IMR-90 (cell line): ENCODE measurements at regions not wholly inside any gene's neighbourhood (a gene's known extent, or its start where the extent isn't known, plus 50 kb on each side); places are given as distances from the start of the nearest gene placed in this dataset.

Experiments
- ATAC-seq: fragments of 200-7000 bp; cut with Tn5 transposase; 2 replicates; pipeline ENCODE4 v1.9.1; 2020; ENCODE audit warnings: low read depth, mild to moderate bottlenecking, moderate library complexity
- BruUV-seq: library from RNA; stranded (reverse); fragments of 400-500 nt; replicated peaks from 2 replicates; lab custom pipeline; 2021; lab: Mats Ljungman, UMichigan
- CTCF ChIA-PET: fragments of 300-600 bp; formaldehyde crosslinking; extraction: SDS; loops from one replicate; lab custom pipeline; 2021; ENCODE audit warnings: antibody characterized with exemption; lab: Yijun Ruan, JAX
- POLR2A ChIA-PET: fragments of 300-600 bp; sonication (Branson Sonifier 250); formaldehyde crosslinking; loops from one replicate; lab custom pipeline; 2022; ENCODE audit warnings: antibody characterized with exemption; ENCODE audit not compliant: unreplicated experiment; lab: Charles Lee
- DNase-seq: peaks from one replicate; pipeline ENCODE4 v3.0.0; 2013
- H2AFZ ChIP-seq: replicated peaks from 2 replicates; pipeline ENCODE3; 2013; ENCODE audit warnings: low read length, mild to moderate bottlenecking; ENCODE audit not compliant: poor library complexity
- H2AK5ac ChIP-seq: 2 replicates; pipeline ENCODE4 v1.6.1; 2013; ENCODE audit warnings: low read depth, low read length, inconsistent platforms
- H2AK9ac ChIP-seq: replicated peaks from 2 replicates; pipeline ENCODE3; 2013; ENCODE audit warnings: mild to moderate bottlenecking, low read depth, low read length, moderate library complexity; ENCODE audit not compliant: poor library complexity
- H2BK120ac ChIP-seq: 2 replicates; pipeline ENCODE4 v1.6.1; 2013; ENCODE audit warnings: low read depth, low read length, inconsistent platforms
- H2BK15ac ChIP-seq: 3 replicates; pipeline ENCODE4 v1.6.1; 2013; ENCODE audit warnings: low read depth, low read length, inconsistent platforms
- H2BK20ac ChIP-seq: 2 replicates; pipeline ENCODE4 v1.6.1; 2013; ENCODE audit warnings: low read depth, mild to moderate bottlenecking, inconsistent platforms, low read length, moderate library complexity
- H2BK5ac ChIP-seq: 2 replicates; pipeline ENCODE4 v1.6.1; 2013; ENCODE audit warnings: mild to moderate bottlenecking, low read depth, low read length, inconsistent platforms; ENCODE audit not compliant: poor library complexity, severe bottlenecking
- H3K14ac ChIP-seq: replicated peaks from 2 replicates; pipeline ENCODE4 v1.6.1; 2013; ENCODE audit warnings: low read depth, low read length, inconsistent platforms
- H3K18ac ChIP-seq: 2 replicates; pipeline ENCODE4 v1.6.1; 2013; ENCODE audit warnings: low read depth, low read length, control low read depth
- H3K23ac ChIP-seq: 2 replicates; pipeline ENCODE4 v1.6.1; 2013; ENCODE audit warnings: low read depth, low read length, inconsistent platforms
- H3K27ac ChIP-seq: 2 replicates; pipeline ENCODE4 v1.5.1; 2013; ENCODE audit warnings: mild to moderate bottlenecking, control low read depth, low read length; ENCODE audit not compliant: insufficient read depth
- H3K27me3 ChIP-seq: 2 replicates; pipeline ENCODE4 v1.6.1; 2013; ENCODE audit warnings: low read length; ENCODE audit not compliant: control insufficient read depth, insufficient read depth
- H3K36me3 ChIP-seq: 2 replicates; pipeline ENCODE4 v1.6.1; 2013; ENCODE audit warnings: low read length, mixed read lengths; ENCODE audit not compliant: control insufficient read depth, insufficient read depth
- H3K4ac ChIP-seq: 2 replicates; pipeline ENCODE4 v1.6.1; 2013; ENCODE audit warnings: low read depth, low read length, inconsistent platforms
- H3K4me1 ChIP-seq: 2 replicates; pipeline ENCODE4 v1.6.1; 2013; ENCODE audit warnings: low read length, mixed read lengths; ENCODE audit not compliant: control insufficient read depth, insufficient read depth
- H3K4me2 ChIP-seq: 2 replicates; pipeline ENCODE4 v1.6.1; 2013; ENCODE audit warnings: low read depth, mild to moderate bottlenecking, control low read depth, low read length, moderate library complexity
- H3K4me3 ChIP-seq: 2 replicates; pipeline ENCODE4 v1.5.1; 2013; ENCODE audit warnings: low read depth, mild to moderate bottlenecking, control low read depth, low read length, moderate library complexity; ENCODE audit not compliant: insufficient read depth
- H3K56ac ChIP-seq: 2 replicates; pipeline ENCODE4 v1.6.1; 2013; ENCODE audit warnings: low read length, inconsistent platforms; ENCODE audit not compliant: insufficient read depth; ENCODE audit errors: extremely low read depth
- H3K79me1 ChIP-seq, 2 experiments: 2 replicates each; pipeline ENCODE4 v1.6.1; 2013; ENCODE audit warnings: low read length in 2 of 2, inconsistent platforms in 1 of 2, low read depth in 1 of 2
- H3K9ac ChIP-seq: 2 replicates; pipeline ENCODE4 v1.6.1; 2013; ENCODE audit warnings: low read depth, low read length, control low read depth
- H3K9me1 ChIP-seq: 2 replicates; pipeline ENCODE4 v1.6.1; 2013; ENCODE audit warnings: low read length, inconsistent platforms; ENCODE audit not compliant: insufficient read depth
- H3K9me3 ChIP-seq: 2 replicates; pipeline ENCODE4 v1.6.1; 2013; ENCODE audit warnings: low read length; ENCODE audit not compliant: control insufficient read depth, insufficient read depth
- H4K20me1 ChIP-seq: 2 replicates; pipeline ENCODE4 v1.6.1; 2013; ENCODE audit warnings: low read length, inconsistent platforms; ENCODE audit not compliant: insufficient read depth
- H4K5ac ChIP-seq: 2 replicates; pipeline ENCODE4 v1.6.1; 2013; ENCODE audit warnings: mild to moderate bottlenecking, low read depth, low read length, control low read depth
- H4K8ac ChIP-seq, 2 experiments: 2 replicates each; pipeline ENCODE4 v1.6.1; 2013; ENCODE audit warnings: low read depth in 2 of 2, low read length in 2 of 2, control low read depth in 1 of 2, inconsistent platforms in 1 of 2
- H4K91ac ChIP-seq: 2 replicates; pipeline ENCODE4 v1.6.1; 2013; ENCODE audit warnings: low read depth, low read length, inconsistent platforms; ENCODE audit not compliant: insufficient read depth
- BHLHE40 ChIP-seq: fragments of 150-350 bp; IDR thresholded peaks from 2 replicates; pipeline ENCODE4 v1.6.1; 2016; ENCODE audit warnings: mild to moderate bottlenecking, low read depth, low read length
- CEBPB ChIP-seq: IDR thresholded peaks from 2 replicates; pipeline ENCODE4 v1.6.1; 2012; ENCODE audit warnings: low read depth, low read length, improper control_type of control experiment
- FOS ChIP-seq: fragments of 150-350 bp; IDR thresholded peaks from 2 replicates; pipeline ENCODE4 v1.6.1; 2016; ENCODE audit warnings: low read depth, low read length
- MAFK ChIP-seq: IDR thresholded peaks from 2 replicates; pipeline ENCODE4 v1.6.1; 2012; ENCODE audit warnings: low read depth, low read length, improper control_type of control experiment
- MAZ ChIP-seq: IDR thresholded peaks from 2 replicates; pipeline ENCODE4 v1.6.1; 2012; ENCODE audit warnings: low read depth, mild to moderate bottlenecking, low read length, improper control_type of control experiment, moderate library complexity, borderline replicate concordance
- MXI1 ChIP-seq: IDR thresholded peaks from 2 replicates; pipeline ENCODE4 v1.6.1; 2012; ENCODE audit warnings: low read depth, mild to moderate bottlenecking, low read length, moderate library complexity, borderline replicate concordance
- NFE2L2 ChIP-seq: fragments of 150-350 bp; IDR thresholded peaks from 2 replicates; pipeline ENCODE4 v1.6.1; 2016; ENCODE audit warnings: low read depth, mild to moderate bottlenecking, low read length
- POLR2A ChIP-seq: IDR thresholded peaks from 2 replicates; pipeline ENCODE4 v1.6.1; 2012; ENCODE audit warnings: mild to moderate bottlenecking, low read depth, low read length
- RAD21 ChIP-seq: IDR thresholded peaks from 2 replicates; pipeline ENCODE4 v1.6.1; 2012; ENCODE audit warnings: low read length, improper control_type of control experiment
- RFX5 ChIP-seq: IDR thresholded peaks from 2 replicates; pipeline ENCODE4 v1.8.0; 2012; ENCODE audit warnings: low read depth, mild to moderate bottlenecking, low read length, moderate library complexity
- SMC3 ChIP-seq: fragments of 150-350 bp; IDR thresholded peaks from 2 replicates; pipeline ENCODE4 v1.6.1; 2016; ENCODE audit warnings: low read depth, mild to moderate bottlenecking, antibody characterized with exemption, low read length, moderate library complexity
- WGBS, 2 experiments: methylation state at CpG; one replicate each; pipeline versions ENCODE4 v1.1.5 to v1.1.7; 2013; ENCODE audit warnings: missing lambda C conversion rate in 2 of 2; ENCODE audit not compliant: insufficient read length in 1 of 2; ENCODE audit errors: extremely low coverage in 2 of 2; 5-methylcytosine and 5-hydroxymethylcytosine counted together
- dilution Hi-C: fragments of 300-500 bp; cut with HindIII; formaldehyde crosslinking; loops from one replicate; pipeline ENCODE4 v1.14.3; 2018; ENCODE audit warnings: low sequenced_read_pairs; ENCODE audit not compliant: unreplicated experiment
- in situ Hi-C: fragments of 300-500 bp; cut with MboI; formaldehyde crosslinking; loops from 3 replicates; pipeline ENCODE4 v1.14.3; 2019; ENCODE audit warnings: low sequenced_read_pairs, inconsistent platforms, mixed read lengths
- intact Hi-C: fragments of 100-400 bp; cut with micrococcal nuclease; formaldehyde crosslinking; loops from 2 replicates; pipeline ENCODE4 v1.10.0; 2022
- TF ChIP-seq, protein P1 (sequence below): fragments of 150-350 bp; IDR thresholded peaks from 2 replicates; pipeline ENCODE4 v1.6.1; 2016; ENCODE audit warnings: low read depth, mild to moderate bottlenecking, low read length, moderate library complexity, borderline replicate concordance
- TF ChIP-seq, protein P2 (sequence below): conservative IDR thresholded peaks from 2 replicates; pipeline ENCODE4 v1.5.1; 2012; ENCODE audit warnings: mild to moderate bottlenecking, low read depth, low read length, improper control_type of control experiment
- TF ChIP-seq, protein P3 (sequence below): fragments of 150-350 bp; IDR thresholded peaks from 2 replicates; pipeline ENCODE4 v1.6.1; 2017; ENCODE audit warnings: mild to moderate bottlenecking, antibody characterized with exemption, low read length, low read depth

DNA sequence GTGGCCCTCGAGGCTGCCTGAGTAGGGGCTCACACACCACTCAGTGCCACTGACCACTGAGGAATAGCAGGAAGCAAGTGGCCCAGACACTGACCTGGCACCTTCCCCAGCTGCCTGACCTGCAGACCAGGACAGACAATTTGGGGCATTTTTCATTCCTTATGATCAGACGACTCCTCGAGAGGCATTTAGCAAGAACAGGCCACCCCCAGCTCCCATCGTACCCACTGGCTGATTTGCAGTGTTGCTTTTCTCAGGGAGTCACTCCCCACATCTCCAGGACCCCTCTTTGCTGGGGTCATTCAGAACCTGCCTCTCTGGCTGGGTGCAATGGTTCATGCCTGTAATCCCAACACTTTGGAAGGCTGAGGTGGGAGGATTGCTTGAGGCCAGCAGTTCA lies 185.7 kb downstream of the HAUS1 start:
- intact Hi-C loops: no loop called here
- no peaks in the 10 kb centered on the region for H3K4me1 ChIP-seq
- peak overlapping the region; percentile 3 for H2AK9ac ChIP-seq
- no peaks in the 10 kb centered on the region; the same call in 1 of the 2 replicates for H3K27me3 ChIP-seq
- no peak overlapping the region for H2BK20ac ChIP-seq
- no peak overlapping the region for H3K23ac ChIP-seq
- H2AK5ac ChIP-seq: no peak overlapping the region
- DNase-seq (no peak), ATAC-seq (no peak)
- no TSS peak for BruUV-seq
- no peak overlapping the region for H4K5ac ChIP-seq
- CTCF ChIA-PET: no interaction called here
- no peaks in the 10 kb centered on the region for H3K9me1 ChIP-seq
- dilution Hi-C loops: no loop called here
- H3K14ac ChIP-seq: no peak overlapping the region
- H3K79me1 ChIP-seq: no peaks in the 10 kb centered on the region
- H3K9ac ChIP-seq: no peak overlapping the region
- no peaks in the 10 kb centered on the region for H3K9me3 ChIP-seq
- no peak overlapping the region for H2BK120ac ChIP-seq
- no peaks in the 10 kb centered on the region for H4K20me1 ChIP-seq
- no peak overlapping the region for H4K8ac ChIP-seq
- in situ Hi-C loops: loop anchor here (10.0 kb wide), 2 partner anchors 195 to 365 kb away; partner anchors contain the start of gene LOXHD1
- H3K18ac ChIP-seq: no peak overlapping the region
- H2BK5ac ChIP-seq: no peak overlapping the region
- WGBS, 2 experiments: no CpG with 5 or more reads among the region's 4 CpGs
- no peak overlapping the region for H3K4me2 ChIP-seq
- POLR2A ChIA-PET: no interaction called here
- no peak overlapping the region for H2BK15ac ChIP-seq
- H3K4me3 ChIP-seq: no peak overlapping the region
- H3K27ac ChIP-seq: no peak overlapping the region
- H3K36me3 ChIP-seq: no peaks in the 10 kb centered on the region
- no peak overlapping the region for H4K91ac ChIP-seq
- no peak overlapping the region for H2AFZ ChIP-seq
- H3K56ac ChIP-seq: no peak overlapping the region
- H3K4ac ChIP-seq: no peak overlapping the region
- no peak for TF ChIP-seq CEBPB
- TF ChIP-seq POLR2A: no peak
- no peak for TF ChIP-seq FOS
- no peak for TF ChIP-seq NFE2L2
- TF ChIP-seq, protein P1, sequence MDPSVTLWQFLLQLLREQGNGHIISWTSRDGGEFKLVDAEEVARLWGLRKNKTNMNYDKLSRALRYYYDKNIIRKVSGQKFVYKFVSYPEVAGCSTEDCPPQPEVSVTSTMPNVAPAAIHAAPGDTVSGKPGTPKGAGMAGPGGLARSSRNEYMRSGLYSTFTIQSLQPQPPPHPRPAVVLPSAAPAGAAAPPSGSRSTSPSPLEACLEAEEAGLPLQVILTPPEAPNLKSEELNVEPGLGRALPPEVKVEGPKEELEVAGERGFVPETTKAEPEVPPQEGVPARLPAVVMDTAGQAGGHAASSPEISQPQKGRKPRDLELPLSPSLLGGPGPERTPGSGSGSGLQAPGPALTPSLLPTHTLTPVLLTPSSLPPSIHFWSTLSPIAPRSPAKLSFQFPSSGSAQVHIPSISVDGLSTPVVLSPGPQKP: no peak
- TF ChIP-seq, protein P2, sequence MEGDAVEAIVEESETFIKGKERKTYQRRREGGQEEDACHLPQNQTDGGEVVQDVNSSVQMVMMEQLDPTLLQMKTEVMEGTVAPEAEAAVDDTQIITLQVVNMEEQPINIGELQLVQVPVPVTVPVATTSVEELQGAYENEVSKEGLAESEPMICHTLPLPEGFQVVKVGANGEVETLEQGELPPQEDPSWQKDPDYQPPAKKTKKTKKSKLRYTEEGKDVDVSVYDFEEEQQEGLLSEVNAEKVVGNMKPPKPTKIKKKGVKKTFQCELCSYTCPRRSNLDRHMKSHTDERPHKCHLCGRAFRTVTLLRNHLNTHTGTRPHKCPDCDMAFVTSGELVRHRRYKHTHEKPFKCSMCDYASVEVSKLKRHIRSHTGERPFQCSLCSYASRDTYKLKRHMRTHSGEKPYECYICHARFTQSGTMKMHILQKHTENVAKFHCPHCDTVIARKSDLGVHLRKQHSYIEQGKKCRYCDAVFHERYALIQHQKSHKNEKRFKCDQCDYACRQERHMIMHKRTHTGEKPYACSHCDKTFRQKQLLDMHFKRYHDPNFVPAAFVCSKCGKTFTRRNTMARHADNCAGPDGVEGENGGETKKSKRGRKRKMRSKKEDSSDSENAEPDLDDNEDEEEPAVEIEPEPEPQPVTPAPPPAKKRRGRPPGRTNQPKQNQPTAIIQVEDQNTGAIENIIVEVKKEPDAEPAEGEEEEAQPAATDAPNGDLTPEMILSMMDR: no peak
- no peak for TF ChIP-seq RFX5
- TF ChIP-seq RAD21: no peak
- TF ChIP-seq MAFK: no peak
- TF ChIP-seq, protein P3, sequence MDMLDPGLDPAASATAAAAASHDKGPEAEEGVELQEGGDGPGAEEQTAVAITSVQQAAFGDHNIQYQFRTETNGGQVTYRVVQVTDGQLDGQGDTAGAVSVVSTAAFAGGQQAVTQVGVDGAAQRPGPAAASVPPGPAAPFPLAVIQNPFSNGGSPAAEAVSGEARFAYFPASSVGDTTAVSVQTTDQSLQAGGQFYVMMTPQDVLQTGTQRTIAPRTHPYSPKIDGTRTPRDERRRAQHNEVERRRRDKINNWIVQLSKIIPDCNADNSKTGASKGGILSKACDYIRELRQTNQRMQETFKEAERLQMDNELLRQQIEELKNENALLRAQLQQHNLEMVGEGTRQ: no peak
- TF ChIP-seq MAZ: no peak
- no peak for TF ChIP-seq MXI1
- TF ChIP-seq BHLHE40: no peak
- TF ChIP-seq SMC3: no peak
